Urinary bladder (tissue), 3 donors: ENCODE measurements at regions not wholly inside any gene's neighbourhood (a gene's known extent, or its start where the extent isn't known, plus 50 kb on each side); places are given as distances from the start of the nearest gene placed in this dataset.

ENCODE experiments used
- DNase-seq: peaks from one replicate; pipeline ENCODE4 v3.0.0-alpha.2; 2015; ENCODE audit errors: extremely low spot score
- H3K27ac ChIP-seq: one replicate; pipeline ENCODE4 v1.5.1; 2013; ENCODE audit warnings: low read depth, mild to moderate bottlenecking, moderate library complexity
- H3K36me3 ChIP-seq: one replicate; pipeline ENCODE4 v1.6.1; 2013; ENCODE audit warnings: mild to moderate bottlenecking, moderate library complexity; ENCODE audit not compliant: insufficient read depth
- H3K4me1 ChIP-seq: one replicate; pipeline ENCODE4 v1.6.1; 2013; ENCODE audit warnings: mild to moderate bottlenecking, moderate library complexity; ENCODE audit not compliant: insufficient read depth
- H3K4me3 ChIP-seq: one replicate; pipeline ENCODE4 v1.5.1; 2013; ENCODE audit warnings: low read depth, low read length
- WGBS: extraction: QIAGEN DNeasy Blood & Tissue Kit; methylation state at CpG from one replicate; pipeline ENCODE4 v1.1.7; 2013; 5-methylcytosine and 5-hydroxymethylcytosine counted together
- donor health status: healthy with polysubstance abuse.
- donor health status: healthy.

GRCh38 chr13:56906909-56907308 is 233.8 kb upstream of the PRR20A start:
- Histone ChIP-seq H3K36me3 (no peaks in the 10 kb centered on the region), H3K27ac (no peak overlapping the region), H3K4me3 (no peak overlapping the region), H3K4me1 (no peaks in the 10 kb centered on the region)
- 51% methylated on average over 1 of the region's 1 CpG for WGBS
- DNase-seq: no peak

GRCh38 chr13:56907766-56908165 is 233.0 kb upstream of the PRR20A start:
- no peak for DNase-seq
- Histone ChIP-seq H3K36me3 (no peaks in the 10 kb centered on the region), H3K27ac (no peak overlapping the region), H3K4me3 (no peak overlapping the region), H3K4me1 (no peaks in the 10 kb centered on the region)
- 71% methylated on average over 2 of the region's 2 CpGs for WGBS

- WGBS: 95% methylated on average over 30 of the region's 30 CpGs
- Histone ChIP-seq H3K4me1 (no peaks in the 10 kb centered on the region), H3K4me3 (no peak overlapping the region), H3K27ac (no peak overlapping the region), H3K36me3 (no peaks in the 10 kb centered on the region)
- DNase-seq: no peak
These were observed 230.7 kb upstream of the PRR20A start for GRCh38 chr13:56909896-56910600.

GRCh38 chr13:56917966-56918365 is 222.8 kb upstream of the PRR20A start:
- Histone ChIP-seq H3K27ac (no peak overlapping the region), H3K4me3 (no peak overlapping the region), H3K36me3 (no peaks in the 10 kb centered on the region), H3K4me1 (no peaks in the 10 kb centered on the region)
- 98% methylated on average over 3 of the region's 3 CpGs for WGBS
- DNase-seq: no peak

- H3K4me1 ChIP-seq: no peaks in the 10 kb centered on the region
- H3K36me3 ChIP-seq: no peaks in the 10 kb centered on the region
- no peak overlapping the region for H3K4me3 ChIP-seq
- 78% methylated on average over 2 of the region's 2 CpGs for WGBS
- DNase-seq: no peak
- no peak overlapping the region for H3K27ac ChIP-seq
These were observed 217.0 kb upstream of the PRR20A start for GRCh38 chr13:56923626-56924140.

- 71% methylated on average over 2 of the region's 2 CpGs for WGBS
- no peak for DNase-seq
- H3K4me1 ChIP-seq: no peaks in the 10 kb centered on the region
- no peaks in the 10 kb centered on the region for H3K36me3 ChIP-seq
- no peak overlapping the region for H3K4me3 ChIP-seq
- H3K27ac ChIP-seq: no peak overlapping the region
These were observed 216.3 kb upstream of the PRR20A start for GRCh38 chr13:56924401-56924800.

GRCh38 chr13:56932104-56932503 is 208.6 kb upstream of the PRR20A start:
- no peak overlapping the region for H3K4me3 ChIP-seq
- H3K36me3 ChIP-seq: no peaks in the 10 kb centered on the region
- no peak overlapping the region for H3K27ac ChIP-seq
- DNase-seq: no peak
- WGBS: 84% methylated on average over 1 of the region's 1 CpG
- H3K4me1 ChIP-seq: no peaks in the 10 kb centered on the region

GRCh38 chr13:56953965-56954364 is 186.8 kb upstream of the PRR20A start:
- Histone ChIP-seq H3K4me3 (no peak overlapping the region), H3K27ac (no peak overlapping the region), H3K4me1 (no peaks in the 10 kb centered on the region), H3K36me3 (no peaks in the 10 kb centered on the region)
- DNase-seq: no peak

- Histone ChIP-seq H3K4me1 (no peaks in the 10 kb centered on the region), H3K36me3 (no peaks in the 10 kb centered on the region), H3K4me3 (no peak overlapping the region), H3K27ac (no peak overlapping the region)
- 82% methylated on average over 1 of the region's 1 CpG for WGBS
- DNase-seq: no peak
These were observed 165.1 kb upstream of the PRR20A start for GRCh38 chr13:56975647-56976046.

- Histone ChIP-seq H3K4me1 (no peaks in the 10 kb centered on the region), H3K4me3 (no peak overlapping the region), H3K36me3 (no peaks in the 10 kb centered on the region), H3K27ac (no peak overlapping the region)
- no peak for DNase-seq
- WGBS: 60% methylated on average over 1 of the region's 1 CpG
These were observed 159.9 kb upstream of the PRR20A start for GRCh38 chr13:56980856-56981255.

- Histone ChIP-seq H3K4me1 (no peaks in the 10 kb centered on the region), H3K27ac (no peak overlapping the region), H3K4me3 (no peak overlapping the region), H3K36me3 (no peaks in the 10 kb centered on the region)
- DNase-seq: no peak
- 93% methylated on average over 2 of the region's 2 CpGs for WGBS
These were observed 154.6 kb upstream of the PRR20A start for GRCh38 chr13:56986121-56986520.

- no peaks in the 10 kb centered on the region for H3K4me1 ChIP-seq
- DNase-seq: no peak
- H3K4me3 ChIP-seq: no peak overlapping the region
- H3K27ac ChIP-seq: no peak overlapping the region
- no peaks in the 10 kb centered on the region for H3K36me3 ChIP-seq
These were observed 152.2 kb upstream of the PRR20A start for GRCh38 chr13:56988543-56988942.

- no peaks in the 10 kb centered on the region for H3K36me3 ChIP-seq
- H3K4me1 ChIP-seq: no peaks in the 10 kb centered on the region
- 68% methylated on average over 2 of the region's 2 CpGs for WGBS
- no peak overlapping the region for H3K4me3 ChIP-seq
- H3K27ac ChIP-seq: no peak overlapping the region
- no peak for DNase-seq
These were observed 137.0 kb upstream of the PRR20A start for GRCh38 chr13:57003682-57004081.

- no peak overlapping the region for H3K27ac ChIP-seq
- no peaks in the 10 kb centered on the region for H3K36me3 ChIP-seq
- no peak overlapping the region for H3K4me3 ChIP-seq
- no peak for DNase-seq
- WGBS: 60% methylated on average over 1 of the region's 1 CpG
- H3K4me1 ChIP-seq: no peaks in the 10 kb centered on the region
These were observed 123.4 kb upstream of the PRR20A start for GRCh38 chr13:57017357-57017756.

GRCh38 chr13:57018915-57019314 is 121.8 kb upstream of the PRR20A start:
- Histone ChIP-seq H3K36me3 (no peaks in the 10 kb centered on the region), H3K4me1 (no peaks in the 10 kb centered on the region), H3K4me3 (no peak overlapping the region), H3K27ac (no peak overlapping the region)
- no peak for DNase-seq
- 78% methylated on average over 8 of the region's 8 CpGs for WGBS
